HL-60 (cell line): ENCODE measurements at regions not wholly inside any gene's neighbourhood (a gene's known extent, or its start where the extent isn't known, plus 50 kb on each side); places are given as distances from the start of the nearest gene placed in this dataset.
"Not testable (repeated sequence)": the region's sequence is repeated elsewhere in the genome, so short reads cannot be mapped to it uniquely, and the experiment has no call there.

Experiments used
- GABPA ChIP-seq: IDR thresholded peaks from 2 replicates; pipeline ENCODE4 v1.6.1; 2012; ENCODE audit warnings: low read depth
- POLR2AphosphoS5 ChIP-seq: IDR thresholded peaks from 2 replicates; pipeline ENCODE4 v1.6.1; 2012; ENCODE audit warnings: low read depth
- TF ChIP-seq, protein P1 (sequence below): IDR thresholded peaks from 2 replicates; pipeline ENCODE4 v1.6.1; 2012; ENCODE audit warnings: low read depth; ENCODE audit not compliant: insufficient replicate concordance
- TF ChIP-seq, protein P2 (sequence below): IDR thresholded peaks from one replicate; pipeline ENCODE4 v1.5.1; 2011; ENCODE audit warnings: low read length, control low read depth, inconsistent platforms; ENCODE audit not compliant: insufficient read depth

DNA sequence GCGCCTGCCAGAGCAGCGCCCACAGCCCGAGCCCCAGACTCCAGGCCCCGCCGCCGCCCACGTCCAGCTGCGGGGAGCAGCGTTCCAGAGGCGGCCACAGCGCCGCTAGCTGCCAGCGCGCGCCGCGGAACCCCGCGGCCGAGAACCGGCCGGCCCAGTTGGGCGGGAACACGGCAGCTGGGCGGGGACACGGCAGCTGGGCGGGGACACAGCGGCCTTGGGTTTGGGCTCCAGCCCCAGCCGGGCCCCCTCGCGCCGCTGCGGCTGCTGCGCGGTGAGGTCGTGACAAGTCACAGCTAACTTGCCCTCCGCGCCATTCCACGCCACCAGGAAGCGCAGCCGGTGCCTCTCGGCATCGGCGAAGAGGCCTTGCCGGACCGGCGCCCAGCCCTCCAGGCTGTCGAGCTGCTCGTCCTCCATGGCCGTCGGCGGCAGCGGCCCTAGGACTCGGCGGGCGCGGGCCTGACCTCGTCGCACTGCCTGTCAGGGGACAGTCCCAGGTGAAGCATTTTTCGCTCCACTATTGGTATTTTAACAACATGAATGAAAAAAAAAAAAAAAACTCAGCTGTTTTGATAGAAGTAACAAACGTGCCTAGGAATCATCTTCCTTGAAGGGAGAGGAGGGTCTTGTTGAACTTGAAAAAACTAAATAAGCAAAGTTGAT is 56.6 kb upstream of the GOLGA8N start:
- not testable (repeated sequence) for TF ChIP-seq POLR2AphosphoS5, GABPA
- TF ChIP-seq, protein P1, sequence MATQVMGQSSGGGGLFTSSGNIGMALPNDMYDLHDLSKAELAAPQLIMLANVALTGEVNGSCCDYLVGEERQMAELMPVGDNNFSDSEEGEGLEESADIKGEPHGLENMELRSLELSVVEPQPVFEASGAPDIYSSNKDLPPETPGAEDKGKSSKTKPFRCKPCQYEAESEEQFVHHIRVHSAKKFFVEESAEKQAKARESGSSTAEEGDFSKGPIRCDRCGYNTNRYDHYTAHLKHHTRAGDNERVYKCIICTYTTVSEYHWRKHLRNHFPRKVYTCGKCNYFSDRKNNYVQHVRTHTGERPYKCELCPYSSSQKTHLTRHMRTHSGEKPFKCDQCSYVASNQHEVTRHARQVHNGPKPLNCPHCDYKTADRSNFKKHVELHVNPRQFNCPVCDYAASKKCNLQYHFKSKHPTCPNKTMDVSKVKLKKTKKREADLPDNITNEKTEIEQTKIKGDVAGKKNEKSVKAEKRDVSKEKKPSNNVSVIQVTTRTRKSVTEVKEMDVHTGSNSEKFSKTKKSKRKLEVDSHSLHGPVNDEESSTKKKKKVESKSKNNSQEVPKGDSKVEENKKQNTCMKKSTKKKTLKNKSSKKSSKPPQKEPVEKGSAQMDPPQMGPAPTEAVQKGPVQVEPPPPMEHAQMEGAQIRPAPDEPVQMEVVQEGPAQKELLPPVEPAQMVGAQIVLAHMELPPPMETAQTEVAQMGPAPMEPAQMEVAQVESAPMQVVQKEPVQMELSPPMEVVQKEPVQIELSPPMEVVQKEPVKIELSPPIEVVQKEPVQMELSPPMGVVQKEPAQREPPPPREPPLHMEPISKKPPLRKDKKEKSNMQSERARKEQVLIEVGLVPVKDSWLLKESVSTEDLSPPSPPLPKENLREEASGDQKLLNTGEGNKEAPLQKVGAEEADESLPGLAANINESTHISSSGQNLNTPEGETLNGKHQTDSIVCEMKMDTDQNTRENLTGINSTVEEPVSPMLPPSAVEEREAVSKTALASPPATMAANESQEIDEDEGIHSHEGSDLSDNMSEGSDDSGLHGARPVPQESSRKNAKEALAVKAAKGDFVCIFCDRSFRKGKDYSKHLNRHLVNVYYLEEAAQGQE = not testable (repeated sequence)
- TF ChIP-seq, protein P2, sequence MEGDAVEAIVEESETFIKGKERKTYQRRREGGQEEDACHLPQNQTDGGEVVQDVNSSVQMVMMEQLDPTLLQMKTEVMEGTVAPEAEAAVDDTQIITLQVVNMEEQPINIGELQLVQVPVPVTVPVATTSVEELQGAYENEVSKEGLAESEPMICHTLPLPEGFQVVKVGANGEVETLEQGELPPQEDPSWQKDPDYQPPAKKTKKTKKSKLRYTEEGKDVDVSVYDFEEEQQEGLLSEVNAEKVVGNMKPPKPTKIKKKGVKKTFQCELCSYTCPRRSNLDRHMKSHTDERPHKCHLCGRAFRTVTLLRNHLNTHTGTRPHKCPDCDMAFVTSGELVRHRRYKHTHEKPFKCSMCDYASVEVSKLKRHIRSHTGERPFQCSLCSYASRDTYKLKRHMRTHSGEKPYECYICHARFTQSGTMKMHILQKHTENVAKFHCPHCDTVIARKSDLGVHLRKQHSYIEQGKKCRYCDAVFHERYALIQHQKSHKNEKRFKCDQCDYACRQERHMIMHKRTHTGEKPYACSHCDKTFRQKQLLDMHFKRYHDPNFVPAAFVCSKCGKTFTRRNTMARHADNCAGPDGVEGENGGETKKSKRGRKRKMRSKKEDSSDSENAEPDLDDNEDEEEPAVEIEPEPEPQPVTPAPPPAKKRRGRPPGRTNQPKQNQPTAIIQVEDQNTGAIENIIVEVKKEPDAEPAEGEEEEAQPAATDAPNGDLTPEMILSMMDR = not testable (repeated sequence)
